GM23338 (cell line): ENCODE measurements at regions not wholly inside any gene's neighbourhood (a gene's known extent, or its start where the extent isn't known, plus 50 kb on each side); places are given as distances from the start of the nearest gene placed in this dataset.
A peak's percentile ranks its signal among the peaks of the same experiment; 100 is the strongest.

Experiments
- ATAC-seq: fragments of 200-7000 bp; cut with Tn5 transposase; 3 replicates; pipeline ENCODE4 v1.9.1; 2020
- DNase-seq: peaks from one replicate; pipeline ENCODE4 v3.0.0-alpha.2; 2015; ENCODE audit warnings: low spot score
- H2AFZ ChIP-seq: fragments of 200-600 bp; sonication (generic); 2 replicates; pipeline ENCODE4 v1.8.0; 2016; ENCODE audit warnings: antibody characterized with exemption, mild to moderate bottlenecking, moderate library complexity
- H3F3A ChIP-seq: fragments of 200-600 bp; sonication (generic); replicated peaks from 2 replicates; pipeline ENCODE4 v1.8.0; 2017; ENCODE audit warnings: antibody characterized with exemption, mixed run types, low read depth
- H3K27ac ChIP-seq: fragments of 200-600 bp; sonication (generic); 2 replicates; pipeline ENCODE4 v1.6.1; 2016; ENCODE audit warnings: low read depth
- H3K27me3 ChIP-seq: fragments of 200-600 bp; sonication (generic); 2 replicates; pipeline ENCODE4 v1.8.0; 2016; ENCODE audit warnings: mild to moderate bottlenecking, mixed run types, moderate library complexity; ENCODE audit not compliant: insufficient read depth
- H3K36me3 ChIP-seq: fragments of 200-600 bp; sonication (generic); 2 replicates; pipeline ENCODE4 v1.8.0; 2016; ENCODE audit warnings: mild to moderate bottlenecking; ENCODE audit not compliant: insufficient read depth
- H3K4me1 ChIP-seq: fragments of 200-600 bp; sonication (generic); 2 replicates; pipeline ENCODE4 v1.8.0; 2016; ENCODE audit warnings: mild to moderate bottlenecking, moderate library complexity; ENCODE audit not compliant: insufficient read depth
- H3K4me2 ChIP-seq: fragments of 200-600 bp; sonication (generic); 2 replicates; pipeline ENCODE4 v1.7.1; 2017; ENCODE audit warnings: mixed run types
- H3K4me3 ChIP-seq: fragments of 200-600 bp; sonication (generic); 2 replicates; pipeline ENCODE4 v1.6.1; 2016; ENCODE audit warnings: mixed run types
- H3K79me2 ChIP-seq: fragments of 200-600 bp; sonication (generic); replicated peaks from 2 replicates; pipeline ENCODE4 v1.8.0; 2017; ENCODE audit warnings: mild to moderate bottlenecking; ENCODE audit not compliant: insufficient read depth
- H3K9me2 ChIP-seq: fragments of 200-600 bp; sonication (generic); 2 replicates; pipeline ENCODE4 v1.8.0; 2017; ENCODE audit not compliant: insufficient read depth
- H4K20me1 ChIP-seq: fragments of 200-600 bp; sonication (generic); replicated peaks from 2 replicates; pipeline ENCODE4 v1.8.0; 2017; ENCODE audit warnings: mild to moderate bottlenecking; ENCODE audit not compliant: insufficient read depth
- H3K27ac Mint-ChIP-seq: 2 replicates; pipeline ENCODE4 v1.8.0; 2020; ENCODE audit warnings: inconsistent platforms, mild to moderate bottlenecking, moderate library complexity, mixed read lengths
- H3K27me3 Mint-ChIP-seq: 3 replicates; pipeline ENCODE4 v1.8.0; 2022; ENCODE audit warnings: low read depth, mild to moderate bottlenecking, moderate library complexity, mixed read lengths, inconsistent platforms; ENCODE audit not compliant: insufficient read depth, poor library complexity
- H3K36me3 Mint-ChIP-seq: 3 replicates; pipeline ENCODE4 v1.8.0; 2021; ENCODE audit warnings: low read depth, mild to moderate bottlenecking, inconsistent platforms, moderate library complexity, mixed read lengths
- H3K4me1 Mint-ChIP-seq: 3 replicates; pipeline ENCODE4 v1.8.0; 2020; ENCODE audit warnings: mild to moderate bottlenecking, inconsistent platforms, mixed read lengths
- H3K4me3 Mint-ChIP-seq: 3 replicates; pipeline ENCODE4 v1.8.0; 2021; ENCODE audit warnings: moderate library complexity, mild to moderate bottlenecking, inconsistent platforms, mixed read lengths
- H3K9me3 Mint-ChIP-seq: 3 replicates; pipeline ENCODE4 v1.8.0; 2020; ENCODE audit warnings: moderate library complexity, mild to moderate bottlenecking, inconsistent platforms, mixed read lengths
- CREB1 ChIP-seq: fragments of 250-450 bp; sonication (Bioruptor Pico); IDR thresholded peaks from 2 replicates; pipeline ENCODE4 v1.5.0; 2020; ENCODE audit warnings: low read depth, mild to moderate bottlenecking, moderate library complexity
- EZH2 ChIP-seq: fragments of 200-600 bp; sonication (generic); IDR thresholded peaks from one replicate; pipeline ENCODE4 v1.8.0; 2017; ENCODE audit warnings: antibody characterized with exemption, mild to moderate bottlenecking, low read depth; ENCODE audit not compliant: unreplicated experiment
- JUNB ChIP-seq: IDR thresholded peaks from one replicate; pipeline ENCODE4 v1.6.1; 2016; ENCODE audit warnings: antibody characterized with exemption; ENCODE audit not compliant: unreplicated experiment
- NANOG ChIP-seq: IDR thresholded peaks from 2 replicates; pipeline ENCODE4 v1.6.1; 2016; ENCODE audit warnings: antibody characterized with exemption, borderline replicate concordance
- STAT1 ChIP-seq: IDR thresholded peaks from one replicate; pipeline ENCODE4 v1.6.1; 2016; ENCODE audit warnings: antibody characterized with exemption; ENCODE audit not compliant: unreplicated experiment
- ZNF114 ChIP-seq: fragments of 250-450 bp; sonication (Bioruptor Pico); IDR thresholded peaks from 2 replicates; pipeline ENCODE4 v1.5.0; 2020; ENCODE audit warnings: mild to moderate bottlenecking, moderate library complexity
- TF ChIP-seq, protein P1 (sequence below), 2 experiments: fragments of 200-600 bp in 1 of 2; sonication (generic) in 1 of 2; conservative IDR thresholded peaks; 2 replicates each; pipeline versions ENCODE4 v1.5.1 to v1.6.1; 2016 to 2017; ENCODE audit warnings: antibody characterized with exemption in 2 of 2, low read depth in 2 of 2, mild to moderate bottlenecking in 2 of 2, moderate library complexity in 1 of 2
- TF ChIP-seq, protein P2 (sequence below): IDR thresholded peaks from one replicate; pipeline ENCODE4 v1.6.1; 2018; ENCODE audit warnings: antibody characterized with exemption; ENCODE audit not compliant: unreplicated experiment
- TF ChIP-seq, protein P3 (sequence below): IDR thresholded peaks from 2 replicates; pipeline ENCODE4 v1.6.1; 2016; ENCODE audit warnings: antibody characterized with exemption

GRCh38 chr5:85921590-85921989 is 696.2 kb upstream of the COX7C start:
- H3K36me3 ChIP-seq = no peaks in the 10 kb centered on the region
- H3K4me1 ChIP-seq = no peaks in the 10 kb centered on the region
- DNase-seq (peak; percentile 5), ATAC-seq (no peak)
- Mint-ChIP-seq H3K4me3 (no peak overlapping the region), H3K9me3 (peaks cover 11% of the 10 kb centered on the region; the same call in 2 of the 3 replicates), H3K27me3 (peaks cover 2% of the 10 kb centered on the region), H3K27ac (no peak overlapping the region), H3K4me1 (no peaks in the 10 kb centered on the region), H3K36me3 (no peaks in the 10 kb centered on the region)
- H2AFZ ChIP-seq = 0 out of 2 replicates have a peak overlapping the region, but pooled peaks have one; percentile 57
- no peak overlapping the region for H3K4me2 ChIP-seq
- no peak overlapping the region for H3K4me3 ChIP-seq
- TF ChIP-seq, protein P1, sequence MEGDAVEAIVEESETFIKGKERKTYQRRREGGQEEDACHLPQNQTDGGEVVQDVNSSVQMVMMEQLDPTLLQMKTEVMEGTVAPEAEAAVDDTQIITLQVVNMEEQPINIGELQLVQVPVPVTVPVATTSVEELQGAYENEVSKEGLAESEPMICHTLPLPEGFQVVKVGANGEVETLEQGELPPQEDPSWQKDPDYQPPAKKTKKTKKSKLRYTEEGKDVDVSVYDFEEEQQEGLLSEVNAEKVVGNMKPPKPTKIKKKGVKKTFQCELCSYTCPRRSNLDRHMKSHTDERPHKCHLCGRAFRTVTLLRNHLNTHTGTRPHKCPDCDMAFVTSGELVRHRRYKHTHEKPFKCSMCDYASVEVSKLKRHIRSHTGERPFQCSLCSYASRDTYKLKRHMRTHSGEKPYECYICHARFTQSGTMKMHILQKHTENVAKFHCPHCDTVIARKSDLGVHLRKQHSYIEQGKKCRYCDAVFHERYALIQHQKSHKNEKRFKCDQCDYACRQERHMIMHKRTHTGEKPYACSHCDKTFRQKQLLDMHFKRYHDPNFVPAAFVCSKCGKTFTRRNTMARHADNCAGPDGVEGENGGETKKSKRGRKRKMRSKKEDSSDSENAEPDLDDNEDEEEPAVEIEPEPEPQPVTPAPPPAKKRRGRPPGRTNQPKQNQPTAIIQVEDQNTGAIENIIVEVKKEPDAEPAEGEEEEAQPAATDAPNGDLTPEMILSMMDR (conservative IDR thresholded peaks at IDR 0.05; ENCODE audit: low read depth in 2 of 2) = peak; percentile 33 to 41
- TF ChIP-seq STAT1 = no peak
- H3K27me3 ChIP-seq = no peaks in the 10 kb centered on the region
- H3K9me2 ChIP-seq = no peaks in the 10 kb centered on the region
- H3K27ac ChIP-seq = no peak overlapping the region
- no peaks in the 10 kb centered on the region for H3K79me2 ChIP-seq
- no peaks in the 10 kb centered on the region for H4K20me1 ChIP-seq
- H3F3A ChIP-seq = no peaks in the 10 kb centered on the region

DNA sequence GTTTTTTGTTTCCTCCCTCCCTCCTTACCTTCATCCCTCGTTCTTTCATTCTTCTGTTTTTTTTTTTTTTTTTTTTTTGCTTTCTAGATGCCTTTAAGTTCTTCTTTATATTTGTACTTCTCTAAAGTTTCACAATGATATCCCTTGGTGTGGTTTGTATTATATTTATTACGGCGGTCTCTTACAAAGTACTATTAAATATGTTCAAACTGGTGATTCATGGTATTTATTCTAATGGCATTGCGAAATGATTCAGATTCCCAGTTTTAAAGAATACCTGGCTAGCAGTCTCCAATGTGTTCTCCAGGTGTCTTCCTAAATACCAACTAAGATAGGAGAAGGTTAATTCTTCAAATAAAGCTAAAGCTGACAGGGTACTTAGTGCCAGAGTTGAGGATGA is 690.1 kb upstream of the COX7C start:
- no peaks in the 10 kb centered on the region for H3F3A ChIP-seq
- no peak overlapping the region for H3K4me3 Mint-ChIP-seq
- H3K4me3 ChIP-seq = no peak overlapping the region
- no peaks in the 10 kb centered on the region for H3K36me3 Mint-ChIP-seq
- no peaks in the 10 kb centered on the region for H3K36me3 ChIP-seq
- H4K20me1 ChIP-seq = no peaks in the 10 kb centered on the region
- peaks cover 11% of the 10 kb centered on the region; the same call in 2 of the 3 replicates for H3K9me3 Mint-ChIP-seq
- DNase-seq (no peak), ATAC-seq (no peak)
- H3K27ac ChIP-seq = no peak overlapping the region
- no peak overlapping the region for H2AFZ ChIP-seq
- no peaks in the 10 kb centered on the region for H3K79me2 ChIP-seq
- H3K27me3 Mint-ChIP-seq = no peaks in the 10 kb centered on the region
- no peaks in the 10 kb centered on the region for H3K4me1 Mint-ChIP-seq
- no peak overlapping the region for H3K27ac Mint-ChIP-seq
- no peak overlapping the region for H3K4me2 ChIP-seq
- H3K9me2 ChIP-seq = no peaks in the 10 kb centered on the region
- no peaks in the 10 kb centered on the region for H3K4me1 ChIP-seq
- H3K27me3 ChIP-seq = no peaks in the 10 kb centered on the region
- TF ChIP-seq, protein P2, sequence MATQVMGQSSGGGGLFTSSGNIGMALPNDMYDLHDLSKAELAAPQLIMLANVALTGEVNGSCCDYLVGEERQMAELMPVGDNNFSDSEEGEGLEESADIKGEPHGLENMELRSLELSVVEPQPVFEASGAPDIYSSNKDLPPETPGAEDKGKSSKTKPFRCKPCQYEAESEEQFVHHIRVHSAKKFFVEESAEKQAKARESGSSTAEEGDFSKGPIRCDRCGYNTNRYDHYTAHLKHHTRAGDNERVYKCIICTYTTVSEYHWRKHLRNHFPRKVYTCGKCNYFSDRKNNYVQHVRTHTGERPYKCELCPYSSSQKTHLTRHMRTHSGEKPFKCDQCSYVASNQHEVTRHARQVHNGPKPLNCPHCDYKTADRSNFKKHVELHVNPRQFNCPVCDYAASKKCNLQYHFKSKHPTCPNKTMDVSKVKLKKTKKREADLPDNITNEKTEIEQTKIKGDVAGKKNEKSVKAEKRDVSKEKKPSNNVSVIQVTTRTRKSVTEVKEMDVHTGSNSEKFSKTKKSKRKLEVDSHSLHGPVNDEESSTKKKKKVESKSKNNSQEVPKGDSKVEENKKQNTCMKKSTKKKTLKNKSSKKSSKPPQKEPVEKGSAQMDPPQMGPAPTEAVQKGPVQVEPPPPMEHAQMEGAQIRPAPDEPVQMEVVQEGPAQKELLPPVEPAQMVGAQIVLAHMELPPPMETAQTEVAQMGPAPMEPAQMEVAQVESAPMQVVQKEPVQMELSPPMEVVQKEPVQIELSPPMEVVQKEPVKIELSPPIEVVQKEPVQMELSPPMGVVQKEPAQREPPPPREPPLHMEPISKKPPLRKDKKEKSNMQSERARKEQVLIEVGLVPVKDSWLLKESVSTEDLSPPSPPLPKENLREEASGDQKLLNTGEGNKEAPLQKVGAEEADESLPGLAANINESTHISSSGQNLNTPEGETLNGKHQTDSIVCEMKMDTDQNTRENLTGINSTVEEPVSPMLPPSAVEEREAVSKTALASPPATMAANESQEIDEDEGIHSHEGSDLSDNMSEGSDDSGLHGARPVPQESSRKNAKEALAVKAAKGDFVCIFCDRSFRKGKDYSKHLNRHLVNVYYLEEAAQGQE = no peak
- TF ChIP-seq, protein P3, sequence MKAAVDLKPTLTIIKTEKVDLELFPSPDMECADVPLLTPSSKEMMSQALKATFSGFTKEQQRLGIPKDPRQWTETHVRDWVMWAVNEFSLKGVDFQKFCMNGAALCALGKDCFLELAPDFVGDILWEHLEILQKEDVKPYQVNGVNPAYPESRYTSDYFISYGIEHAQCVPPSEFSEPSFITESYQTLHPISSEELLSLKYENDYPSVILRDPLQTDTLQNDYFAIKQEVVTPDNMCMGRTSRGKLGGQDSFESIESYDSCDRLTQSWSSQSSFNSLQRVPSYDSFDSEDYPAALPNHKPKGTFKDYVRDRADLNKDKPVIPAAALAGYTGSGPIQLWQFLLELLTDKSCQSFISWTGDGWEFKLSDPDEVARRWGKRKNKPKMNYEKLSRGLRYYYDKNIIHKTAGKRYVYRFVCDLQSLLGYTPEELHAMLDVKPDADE = no peak
- TF ChIP-seq JUNB (no peak), CREB1 (CRISPR knock-in tag) (no peak), EZH2 (no peak), NANOG (no peak), ZNF114 (CRISPR knock-in tag) (no peak)
- TF ChIP-seq, protein P1 (conservative IDR thresholded peaks at IDR 0.05; ENCODE audit: low read depth in 2 of 2) = no peak
